CD14-positive monocyte (primary cell): ENCODE measurements at regions not wholly inside any gene's neighbourhood (a gene's known extent, or its start where the extent isn't known, plus 50 kb on each side); places are given as distances from the start of the nearest gene placed in this dataset.

Experiments used
- DNase-seq, 3 donors: peaks; one replicate each; pipeline ENCODE4 v3.0.0-alpha.2; 2011 to 2022
- H2AFZ ChIP-seq: 2 replicates; pipeline ENCODE4 v1.6.0; 2012; ENCODE audit warnings: mild to moderate bottlenecking, low read depth, low read length, inconsistent platforms; ENCODE audit not compliant: insufficient read depth, poor library complexity, severe bottlenecking
- H3K27ac ChIP-seq, 2 donors: 1 replicate in 1 of 2; 2 replicates in 1 of 2; pipeline ENCODE4 v1.5.1; 2012 to 2013; ENCODE audit warnings: low read length in 2 of 2, control low read depth in 1 of 2, inconsistent platforms in 1 of 2, low read depth in 1 of 2, mild to moderate bottlenecking in 1 of 2
- H3K27me3 ChIP-seq, 2 donors: one replicate each; pipeline versions ENCODE4 v1.6.0 to v1.6.1; 2011 to 2013; ENCODE audit warnings: low read length in 2 of 2; ENCODE audit not compliant: control insufficient read depth in 2 of 2, insufficient read depth in 2 of 2
- H3K36me3 ChIP-seq, 2 donors: replicated peaks in 1 of 2; 1 replicate in 1 of 2; 2 replicates in 1 of 2; pipeline versions ENCODE4 v1.5.1 to v1.6.1; 2012 to 2013; ENCODE audit warnings: low read length in 2 of 2, control low read depth in 1 of 2, inconsistent platforms in 1 of 2, mild to moderate bottlenecking in 1 of 2; ENCODE audit not compliant: insufficient read depth in 2 of 2, control insufficient read depth in 1 of 2
- H3K4me1 ChIP-seq, 2 donors: 1 replicate in 1 of 2; 2 replicates in 1 of 2; pipeline versions ENCODE4 v1.5.1 to v1.6.1; 2012 to 2013; ENCODE audit warnings: low read length in 2 of 2, control low read depth in 1 of 2, inconsistent platforms in 1 of 2, mild to moderate bottlenecking in 1 of 2, moderate library complexity in 1 of 2; ENCODE audit not compliant: insufficient read depth in 2 of 2, control insufficient read depth in 1 of 2
- H3K4me2 ChIP-seq: replicated peaks from 2 replicates; pipeline ENCODE3; 2012; ENCODE audit warnings: low read length, moderate library complexity, mild to moderate bottlenecking; ENCODE audit not compliant: poor library complexity, severe bottlenecking; ENCODE audit errors: extremely low read depth
- H3K4me3 ChIP-seq, 3 experiments: fragments of 200-600 bp in 1 of 3; sonication (generic) in 1 of 3; replicated peaks in 1 of 3; 1 replicate in 2 of 3; 2 replicates in 1 of 3; pipeline ENCODE4 v1.5.1; 2011 to 2013; ENCODE audit warnings: low read length in 3 of 3, mild to moderate bottlenecking in 3 of 3, control low read depth in 2 of 3, low read depth in 2 of 3, inconsistent platforms in 1 of 3, moderate library complexity in 1 of 3
- H3K79me2 ChIP-seq: 2 replicates; pipeline ENCODE4 v1.6.0; 2012; ENCODE audit warnings: mild to moderate bottlenecking, control low read depth, inconsistent platforms, low read length, moderate library complexity; ENCODE audit not compliant: insufficient read depth
- H3K9ac ChIP-seq: 2 replicates; pipeline ENCODE4 v1.6.0; 2017; ENCODE audit warnings: low read length, mild to moderate bottlenecking; ENCODE audit not compliant: insufficient read depth, poor library complexity, severe bottlenecking
- H3K9me3 ChIP-seq, 2 donors: replicated peaks in 1 of 2; 1 replicate in 1 of 2; 2 replicates in 1 of 2; pipeline versions ENCODE4 v1.5.1 to v1.6.1; 2012 to 2013; ENCODE audit warnings: low read length in 2 of 2, control low read depth in 1 of 2; ENCODE audit not compliant: control insufficient read depth in 1 of 2, insufficient read depth in 1 of 2
- H4K20me1 ChIP-seq: 2 replicates; pipeline ENCODE4 v1.6.0; 2012; ENCODE audit warnings: mild to moderate bottlenecking, low read length, control low read depth, moderate library complexity; ENCODE audit not compliant: insufficient read depth
- H3K27ac Mint-ChIP-seq, 7 donors: one replicate each; pipeline ENCODE4 v1.8.0; 2020; ENCODE audit warnings: mild to moderate bottlenecking in 7 of 7, mixed read lengths in 7 of 7, moderate library complexity in 6 of 7, inconsistent platforms in 2 of 7
- H3K27me3 Mint-ChIP-seq, 3 donors: one replicate each; pipeline ENCODE4 v1.8.0; 2021 to 2022; ENCODE audit warnings: low read depth in 3 of 3, mild to moderate bottlenecking in 3 of 3, mixed read lengths in 3 of 3, moderate library complexity in 3 of 3, inconsistent platforms in 1 of 3
- H3K36me3 Mint-ChIP-seq, 2 donors: one replicate each; pipeline ENCODE4 v1.8.0; 2020; ENCODE audit warnings: mixed read lengths in 2 of 2, inconsistent platforms in 1 of 2, mild to moderate bottlenecking in 1 of 2
- H3K4me1 Mint-ChIP-seq: one replicate; pipeline ENCODE4 v1.8.0; 2020; ENCODE audit warnings: mild to moderate bottlenecking, mixed read lengths
- H3K4me3 Mint-ChIP-seq, 2 donors: one replicate each; pipeline ENCODE4 v1.8.0; 2020; ENCODE audit warnings: mild to moderate bottlenecking in 2 of 2, mixed read lengths in 2 of 2, moderate library complexity in 1 of 2
- H3K9me3 Mint-ChIP-seq, 7 donors: one replicate each; pipeline ENCODE4 v1.8.0; 2020 to 2022; ENCODE audit warnings: mixed read lengths in 7 of 7, mild to moderate bottlenecking in 6 of 7, moderate library complexity in 6 of 7, inconsistent platforms in 2 of 7
- CTCF ChIP-seq: fragments of 200-600 bp; IDR thresholded peaks from one replicate; pipeline ENCODE4 v1.8.0; 2022; ENCODE audit warnings: antibody characterized with exemption, mild to moderate bottlenecking
- WGBS: methylation state at CpG from one replicate; pipeline ENCODE4 v1.1.5; 2013; ENCODE audit warnings: missing lambda C conversion rate; ENCODE audit not compliant: insufficient coverage; 5-methylcytosine and 5-hydroxymethylcytosine counted together
- intact Hi-C, 2 donors: fragments of 100-400 bp; cut with micrococcal nuclease; formaldehyde crosslinking; loops; one replicate each; pipeline versions ENCODE4 v1.15.0 to v1.15.1; 2023

- DNase-seq, result no peak
- no peak overlapping the region for H3K9ac ChIP-seq
- TF ChIP-seq CTCF, result no peak
- intact Hi-C loops, result no loop called here
- Mint-ChIP-seq H3K27me3 (peaks cover 37 to 64% (median 42%) of the 10 kb centered on the region in 3 donors), H3K4me1 (no peaks in the 10 kb centered on the region), H3K27ac (no peak overlapping the region), H3K36me3 (no peaks in the 10 kb centered on the region), H3K4me3 (peak overlapping the region in 1 of 2 donors; percentile 54), H3K9me3 (no peaks in the 10 kb centered on the region)
- no peaks in the 10 kb centered on the region for H3K4me1 ChIP-seq
- H4K20me1 ChIP-seq, result no peaks in the 10 kb centered on the region
- H3K27me3 ChIP-seq, result peaks cover 39 to 41% of the 10 kb centered on the region in 2 donors
- H3K4me3 ChIP-seq, result no peak overlapping the region
- no peaks in the 10 kb centered on the region for H3K9me3 ChIP-seq
- H2AFZ ChIP-seq, result no peak overlapping the region
- H3K4me2 ChIP-seq, result no peak overlapping the region
- no peaks in the 10 kb centered on the region for H3K79me2 ChIP-seq
- no peaks in the 10 kb centered on the region for H3K36me3 ChIP-seq
- WGBS, result 50% methylated on average over 1 of the region's 3 CpGs
- no peak overlapping the region for H3K27ac ChIP-seq
Measured at GRCh38 chr12:53803194-53803593, 51.4 kb upstream of the CISTR start.

- intact Hi-C loops, result no loop called here
Measured at GRCh38 chr12:53803703-53804102, 51.9 kb upstream of the CISTR start.

More at GRCh38 chr12:53803703-53804102, 51.9 kb upstream of the CISTR start:
- Histone ChIP-seq H3K4me3 (no peak overlapping the region), H2AFZ (no peak overlapping the region), H3K79me2 (no peaks in the 10 kb centered on the region), H4K20me1 (no peaks in the 10 kb centered on the region), H3K4me2 (no peak overlapping the region), H3K9ac (no peak overlapping the region), H3K27ac (no peak overlapping the region), H3K36me3 (no peaks in the 10 kb centered on the region), H3K27me3 (peaks cover 39 to 46% of the 10 kb centered on the region in 2 donors), H3K4me1 (no peaks in the 10 kb centered on the region), H3K9me3 (no peaks in the 10 kb centered on the region)
- Mint-ChIP-seq H3K4me3 (peak overlapping the region in 1 of 2 donors; percentile 43), H3K4me1 (no peaks in the 10 kb centered on the region), H3K36me3 (no peaks in the 10 kb centered on the region), H3K9me3 (no peaks in the 10 kb centered on the region), H3K27me3 (peaks cover 37 to 62% (median 39%) of the 10 kb centered on the region in 3 donors), H3K27ac (no peak overlapping the region)
- TF ChIP-seq CTCF, result no peak
- no peak for DNase-seq
- WGBS, result 62% methylated on average over 3 of the region's 4 CpGs
